ENCODE measurements at regions not wholly inside any gene's neighbourhood (a gene's known extent, or its start where the extent isn't known, plus 50 kb on each side); places are given as distances from the start of the nearest gene placed in this dataset.

GRCh38 chr4:128525387-128525786, 237.8 kb upstream of the PGRMC2 start:
- Histone ChIP-seq H3K4me1 (replicated peaks in 1 of 2; ENCODE audit: control insufficient read depth in 2 of 2, insufficient read depth in 2 of 2, low read length in 2 of 2) (peaks cover 3 to 29% of the 10 kb centered on the region in 2 experiments), H3K36me3 (ENCODE audit: control insufficient read depth, insufficient read depth, low read length) (no peaks in the 10 kb centered on the region), H2AFZ (ENCODE audit: low read depth, low read length) (peak overlapping the region; percentile 70; the same call in 1 of the 2 replicates), H3K27me3 (ENCODE audit: control insufficient read depth in 2 of 2, insufficient read depth in 2 of 2, low read length in 2 of 2) (no peaks in the 10 kb centered on the region), H3K9me1 (ENCODE audit: control insufficient read depth, insufficient read depth, low read length) (no peaks in the 10 kb centered on the region), H4K20me1 (replicated peaks; ENCODE audit: control insufficient read depth, insufficient read depth, low read length) (no peaks in the 10 kb centered on the region), H3K4me2 (ENCODE audit: insufficient read depth, low read length) (no peak overlapping the region), H3K9ac (ENCODE audit: insufficient read depth in 1 of 2, low read depth in 2 of 2, low read length in 2 of 2) (no peak overlapping the region), H3K9me3 (replicated peaks; ENCODE audit: control insufficient read depth, insufficient read depth, low read depth, low read length) (no peaks in the 10 kb centered on the region), H3K27ac (ENCODE audit: extremely low read depth, low read depth, low read length) (no peak overlapping the region), H3K4me3 (no peak overlapping the region), H3K79me2 (ENCODE audit: control insufficient read depth, insufficient read depth, low read length) (no peaks in the 10 kb centered on the region)
- DNase-seq (ENCODE audit: extremely low read depth in 1 of 4, low spot score in 3 of 4) = peak in 2 of 4 experiments; percentile 17 to 23
- ChIA-PET CTCF (ENCODE audit: low intra/inter-chr PET ratio) (no interaction called here), POLR2A (interaction anchor here (0.6 to 1.6 kb wide), 4 partner anchors 8 to 127 kb away, joined by 3 to 4 read pairs (median 3); no protein-coding TSS in a partner anchor)
- BruUV-seq (replicated peaks) = no TSS peak
- intact Hi-C loops (cut with micrococcal nuclease) = no loop called here
- in situ Hi-C loops (cut with MboI) = no loop called here
- FAIRE-seq = no peak
- peak; percentile 25; the same call in 1 of the 3 replicates for ATAC-seq
- WGBS (ENCODE audit: insufficient coverage, low coverage, missing lambda C conversion rate) = 48% methylated on average over 5 of the region's 5 CpGs
- TF ChIP-seq ZNF384 (IDR thresholded peaks at IDR 0.05; ENCODE audit: low read depth, low read length) = peak; percentile 63; the same call in 1 of the 2 replicates
- 0 out of 2 replicates have a peak, but pooled peaks have one; percentile 14 for TF ChIP-seq MAFG (tag; conservative IDR thresholded peaks at IDR 0.05)
- peak; percentile 35; the same call in 1 of the 2 replicates for TF ChIP-seq ZNF592 (IDR thresholded peaks at IDR 0.05)
- no peak for TF ChIP-seq MAX (CRISPR knock-in tag; IDR thresholded peaks at IDR 0.05)
- TF ChIP-seq MYNN (IDR thresholded peaks at IDR 0.05) = peak; percentile 72; the same call in 1 of the 2 replicates
- TF ChIP-seq MYNN (CRISPR knock-in tag; IDR thresholded peaks at IDR 0.05) = no peak
- peak; percentile 72 for TF ChIP-seq EGR1 (conservative IDR thresholded peaks at IDR 0.05)
- TF ChIP-seq GTF2E2 (tag; IDR thresholded peaks at IDR 0.05) = no peak
- TF ChIP-seq EWSR1 (IDR thresholded peaks at IDR 0.05; ENCODE audit: borderline replicate concordance, low read depth, partially characterized antibody) = no peak
- TF ChIP-seq E2F4 (CRISPR knock-in tag; IDR thresholded peaks at IDR 0.05; ENCODE audit: low read depth) = no peak
- no peak for TF ChIP-seq CBFB (CRISPR knock-in tag; IDR thresholded peaks at IDR 0.05)
- peak; percentile 67 for TF ChIP-seq NFE2 (IDR thresholded peaks at IDR 0.05; ENCODE audit: low read depth)
- TF ChIP-seq VEZF1 (CRISPR knock-in tag; IDR thresholded peaks at IDR 0.05) = peak; percentile 58
- TF ChIP-seq XRCC5 (IDR thresholded peaks at IDR 0.05; ENCODE audit: low read depth, low read length) = no peak
- TF ChIP-seq ASH1L (IDR thresholded peaks at IDR 0.05; ENCODE audit: borderline replicate concordance, low read depth, partially characterized antibody) = no peak
- no peak for TF ChIP-seq ZFX (CRISPR knock-in tag; IDR thresholded peaks at IDR 0.05)
- no peak for TF ChIP-seq ZKSCAN8 (CRISPR knock-in tag; IDR thresholded peaks at IDR 0.05)
